ENCODE measurements at regions not wholly inside any gene's neighbourhood (a gene's known extent, or its start where the extent isn't known, plus 50 kb on each side); places are given as distances from the start of the nearest gene placed in this dataset.

DNA sequence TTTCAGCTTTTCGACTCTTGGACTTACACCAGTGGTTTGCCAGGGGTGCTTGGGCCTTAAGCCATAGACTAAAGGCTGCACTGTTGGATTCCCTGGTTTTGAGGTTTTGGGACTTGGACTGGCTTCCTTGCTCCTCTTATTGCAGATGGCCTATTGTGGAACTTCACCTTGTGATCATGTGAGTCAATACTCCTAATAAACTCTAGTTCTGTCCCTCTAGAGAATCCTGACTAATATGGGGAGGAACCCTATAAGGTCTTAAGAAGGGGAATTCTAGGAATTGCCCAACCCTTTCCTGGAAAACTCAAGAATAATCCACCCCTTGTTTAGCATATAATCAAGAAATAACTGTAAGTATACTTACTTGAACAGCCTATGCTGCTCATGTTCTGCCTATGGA, 491.8 kb downstream of the TMEM135 start:
- no peak overlapping the region for H3K9ac ChIP-seq (ENCODE audit: low read length)
- H3K4me2 ChIP-seq (ENCODE audit: low read length, poor library complexity, severe bottlenecking), result no peak overlapping the region
- no peak overlapping the region for H3K18ac ChIP-seq (ENCODE audit: low read depth in 1 of 2, low read length in 2 of 2)
- 78% methylated on average over 1 of the region's 1 CpG for WGBS
- H4K91ac ChIP-seq (ENCODE audit: low read length), result no peak overlapping the region
- DNase-seq, result no peak
- no peak overlapping the region for H4K8ac ChIP-seq (ENCODE audit: low read length)
- H2BK15ac ChIP-seq (ENCODE audit: low read depth, poor library complexity, severe bottlenecking), result no peak overlapping the region
- no peak overlapping the region for H2BK5ac ChIP-seq (ENCODE audit: low read depth, low read length, poor library complexity, severe bottlenecking)
- H3K23ac ChIP-seq (ENCODE audit: low read length in 2 of 2), result no peak overlapping the region
- no peak overlapping the region for H2AFZ ChIP-seq (ENCODE audit: low read depth, low read length)
- no peaks in the 10 kb centered on the region for H3K79me1 ChIP-seq (replicated peaks; ENCODE audit: low read length, poor library complexity, severe bottlenecking)
- H3K4me1 ChIP-seq (ENCODE audit: control insufficient read depth, insufficient read depth, low read depth, low read length), result no peaks in the 10 kb centered on the region
- no peak overlapping the region for H3K4me3 ChIP-seq (ENCODE audit: insufficient read depth in 1 of 2, low read depth in 1 of 2, low read length in 2 of 2)
- peaks cover 3% of the 10 kb centered on the region for H3K9me3 ChIP-seq (ENCODE audit: control insufficient read depth, low read length)
- no peak overlapping the region for H3K14ac ChIP-seq (ENCODE audit: low read length in 2 of 2)
- no peak overlapping the region for H2BK12ac ChIP-seq (ENCODE audit: low read length in 2 of 2)
- no peaks in the 10 kb centered on the region for H3K36me3 ChIP-seq (ENCODE audit: control insufficient read depth in 1 of 2, insufficient read depth in 2 of 2, low read depth in 1 of 2, low read length in 2 of 2)
- no peak overlapping the region for H3K4ac ChIP-seq (ENCODE audit: low read depth in 1 of 2, low read length in 2 of 2)
- H2BK120ac ChIP-seq (ENCODE audit: low read depth, low read length), result no peak overlapping the region
- H2AK5ac ChIP-seq (ENCODE audit: low read length, severe bottlenecking), result no peak overlapping the region
- H3K27ac ChIP-seq (ENCODE audit: low read length, poor library complexity, severe bottlenecking), result no peak overlapping the region
- H3K27me3 ChIP-seq (ENCODE audit: control insufficient read depth in 1 of 2, insufficient read depth in 1 of 2, low read length in 2 of 2), result no peaks in the 10 kb centered on the region

- no peak overlapping the region for H3K23ac ChIP-seq (ENCODE audit: low read length in 2 of 2)
- no peak for DNase-seq
- H3K4me2 ChIP-seq (ENCODE audit: low read length, poor library complexity, severe bottlenecking), result no peak overlapping the region
- no peak overlapping the region for H4K8ac ChIP-seq (ENCODE audit: low read length)
- no peak overlapping the region for H3K9ac ChIP-seq (ENCODE audit: low read length)
- H3K14ac ChIP-seq (ENCODE audit: low read length in 2 of 2), result no peak overlapping the region
- H2BK12ac ChIP-seq (ENCODE audit: low read length in 2 of 2), result no peak overlapping the region
- no peak overlapping the region for H2BK120ac ChIP-seq (ENCODE audit: low read depth, low read length)
- H3K27me3 ChIP-seq (ENCODE audit: control insufficient read depth in 1 of 2, insufficient read depth in 1 of 2, low read length in 2 of 2), result no peaks in the 10 kb centered on the region
- H2BK5ac ChIP-seq (ENCODE audit: low read depth, low read length, poor library complexity, severe bottlenecking), result no peak overlapping the region
- H3K79me1 ChIP-seq (replicated peaks; ENCODE audit: low read length, poor library complexity, severe bottlenecking), result no peaks in the 10 kb centered on the region
- H3K4me1 ChIP-seq (ENCODE audit: control insufficient read depth, insufficient read depth, low read depth, low read length), result no peaks in the 10 kb centered on the region
- no peak overlapping the region for H3K18ac ChIP-seq (ENCODE audit: low read depth in 1 of 2, low read length in 2 of 2)
- no peak overlapping the region for H2AK5ac ChIP-seq (ENCODE audit: low read length, severe bottlenecking)
- H3K4me3 ChIP-seq (ENCODE audit: insufficient read depth in 1 of 2, low read depth in 1 of 2, low read length in 2 of 2), result no peak overlapping the region
- H4K91ac ChIP-seq (ENCODE audit: low read length), result no peak overlapping the region
- H3K4ac ChIP-seq (ENCODE audit: low read depth in 1 of 2, low read length in 2 of 2), result no peak overlapping the region
- no peak overlapping the region for H2BK15ac ChIP-seq (ENCODE audit: low read depth, poor library complexity, severe bottlenecking)
- no peak overlapping the region for H2AFZ ChIP-seq (ENCODE audit: low read depth, low read length)
- no peak overlapping the region for H3K27ac ChIP-seq (ENCODE audit: low read length, poor library complexity, severe bottlenecking)
- H3K9me3 ChIP-seq (ENCODE audit: control insufficient read depth, low read length), result peaks cover 9% of the 10 kb centered on the region
- no peaks in the 10 kb centered on the region for H3K36me3 ChIP-seq (ENCODE audit: control insufficient read depth in 1 of 2, insufficient read depth in 2 of 2, low read depth in 1 of 2, low read length in 2 of 2)
- 92% methylated on average over 3 of the region's 3 CpGs for WGBS
Observed at GRCh38 chr11:87528752-87529151, 491.0 kb downstream of the TMEM135 start.

DNA sequence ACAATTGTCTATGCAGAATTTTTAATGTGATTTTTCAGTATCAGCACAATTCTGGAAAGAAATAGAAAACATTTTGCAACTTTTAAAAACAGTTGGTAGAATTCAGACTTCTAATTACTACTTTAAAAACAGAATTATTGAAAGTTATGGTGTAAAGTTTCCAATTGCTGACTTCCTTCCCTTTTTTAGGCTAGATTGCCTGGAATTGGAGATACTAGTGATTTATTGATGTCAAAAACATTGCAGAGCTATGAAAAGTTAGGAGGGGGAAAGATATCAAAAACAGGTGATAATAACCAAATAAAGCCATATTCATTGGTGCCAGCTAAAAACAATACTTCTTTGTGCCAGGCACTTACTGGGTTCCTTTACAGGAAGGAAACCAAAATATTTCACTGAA, 485.5 kb downstream of the TMEM135 start:
- Histone ChIP-seq H2BK5ac (ENCODE audit: low read depth, low read length, poor library complexity, severe bottlenecking) (no peak overlapping the region), H3K79me1 (replicated peaks; ENCODE audit: low read length, poor library complexity, severe bottlenecking) (no peaks in the 10 kb centered on the region), H3K4me2 (ENCODE audit: low read length, poor library complexity, severe bottlenecking) (no peak overlapping the region), H2BK120ac (ENCODE audit: low read depth, low read length) (no peak overlapping the region), H3K23ac (ENCODE audit: low read length in 2 of 2) (no peak overlapping the region), H3K4me3 (ENCODE audit: insufficient read depth in 1 of 2, low read depth in 1 of 2, low read length in 2 of 2) (no peak overlapping the region), H2AFZ (ENCODE audit: low read depth, low read length) (no peak overlapping the region), H4K8ac (ENCODE audit: low read length) (no peak overlapping the region), H3K4ac (ENCODE audit: low read depth in 1 of 2, low read length in 2 of 2) (no peak overlapping the region), H3K9ac (ENCODE audit: low read length) (no peak overlapping the region), H3K27me3 (ENCODE audit: control insufficient read depth in 1 of 2, insufficient read depth in 1 of 2, low read length in 2 of 2) (no peaks in the 10 kb centered on the region), H3K27ac (ENCODE audit: low read length, poor library complexity, severe bottlenecking) (no peak overlapping the region), H3K4me1 (ENCODE audit: control insufficient read depth, insufficient read depth, low read depth, low read length) (no peaks in the 10 kb centered on the region), H2AK5ac (ENCODE audit: low read length, severe bottlenecking) (no peak overlapping the region), H3K9me3 (ENCODE audit: control insufficient read depth, low read length) (peaks cover 9% of the 10 kb centered on the region), H2BK15ac (ENCODE audit: low read depth, poor library complexity, severe bottlenecking) (no peak overlapping the region), H2BK12ac (ENCODE audit: low read length in 2 of 2) (no peak overlapping the region), H3K36me3 (ENCODE audit: control insufficient read depth in 1 of 2, insufficient read depth in 2 of 2, low read depth in 1 of 2, low read length in 2 of 2) (no peaks in the 10 kb centered on the region), H3K18ac (ENCODE audit: low read depth in 1 of 2, low read length in 2 of 2) (no peak overlapping the region), H3K14ac (ENCODE audit: low read length in 2 of 2) (no peak overlapping the region), H4K91ac (ENCODE audit: low read length) (no peak overlapping the region)
- no peak for DNase-seq

DNA sequence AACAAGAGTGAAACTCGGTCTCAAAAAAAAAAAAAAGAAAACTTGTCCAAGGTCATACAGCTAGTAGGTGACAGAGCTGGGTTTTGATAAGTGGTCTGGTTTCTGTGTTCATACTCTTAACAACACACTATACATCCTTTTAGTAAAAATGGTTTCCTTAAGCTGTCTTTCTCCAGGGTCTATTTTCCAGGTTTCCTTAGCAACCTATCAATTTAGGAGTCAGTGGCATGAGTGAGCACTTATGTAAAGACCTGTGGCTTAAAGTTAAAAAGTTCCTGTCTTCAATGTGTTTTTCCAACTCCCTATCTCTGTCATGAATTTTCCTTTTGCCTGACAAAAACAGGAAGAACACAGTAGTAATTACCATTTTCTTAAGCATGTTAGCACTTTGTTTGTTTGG, 480.5 kb downstream of the TMEM135 start:
- H3K14ac ChIP-seq (ENCODE audit: low read length in 2 of 2), result no peak overlapping the region
- H2BK5ac ChIP-seq (ENCODE audit: low read depth, low read length, poor library complexity, severe bottlenecking), result no peak overlapping the region
- no peak for DNase-seq
- H2BK120ac ChIP-seq (ENCODE audit: low read depth, low read length), result no peak overlapping the region
- no peaks in the 10 kb centered on the region for H3K36me3 ChIP-seq (ENCODE audit: control insufficient read depth in 1 of 2, insufficient read depth in 2 of 2, low read depth in 1 of 2, low read length in 2 of 2)
- no peak overlapping the region for H4K8ac ChIP-seq (ENCODE audit: low read length)
- no peak overlapping the region for H3K18ac ChIP-seq (ENCODE audit: low read depth in 1 of 2, low read length in 2 of 2)
- H3K9me3 ChIP-seq (ENCODE audit: control insufficient read depth, low read length), result no peaks in the 10 kb centered on the region
- H3K4me1 ChIP-seq (ENCODE audit: control insufficient read depth, insufficient read depth, low read depth, low read length), result no peaks in the 10 kb centered on the region
- H3K4me3 ChIP-seq (ENCODE audit: insufficient read depth in 1 of 2, low read depth in 1 of 2, low read length in 2 of 2), result no peak overlapping the region
- H3K4me2 ChIP-seq (ENCODE audit: low read length, poor library complexity, severe bottlenecking), result no peak overlapping the region
- WGBS, result no CpG with 5 or more reads among the region's 1 CpG
- H4K91ac ChIP-seq (ENCODE audit: low read length), result no peak overlapping the region
- H3K79me1 ChIP-seq (replicated peaks; ENCODE audit: low read length, poor library complexity, severe bottlenecking), result no peaks in the 10 kb centered on the region
- no peak overlapping the region for H3K23ac ChIP-seq (ENCODE audit: low read length in 2 of 2)
- H3K27ac ChIP-seq (ENCODE audit: low read length, poor library complexity, severe bottlenecking), result no peak overlapping the region
- H2AK5ac ChIP-seq (ENCODE audit: low read length, severe bottlenecking), result no peak overlapping the region
- H3K27me3 ChIP-seq (ENCODE audit: control insufficient read depth in 1 of 2, insufficient read depth in 1 of 2, low read length in 2 of 2), result no peaks in the 10 kb centered on the region
- no peak overlapping the region for H2AFZ ChIP-seq (ENCODE audit: low read depth, low read length)
- no peak overlapping the region for H3K9ac ChIP-seq (ENCODE audit: low read length)
- H3K4ac ChIP-seq (ENCODE audit: low read depth in 1 of 2, low read length in 2 of 2), result no peak overlapping the region
- no peak overlapping the region for H2BK15ac ChIP-seq (ENCODE audit: low read depth, poor library complexity, severe bottlenecking)
- no peak overlapping the region for H2BK12ac ChIP-seq (ENCODE audit: low read length in 2 of 2)
